HFFc6 (cell line): ENCODE measurements at regions not wholly inside any gene's neighbourhood (a gene's known extent, or its start where the extent isn't known, plus 50 kb on each side); places are given as distances from the start of the nearest gene placed in this dataset. TPM values are rescaled to one million over a fixed set of nuclear protein-coding genes. Genes with fewer than 3 reads are reported as not detected.

Source experiments
- DNase-seq: peaks from one replicate; pipeline ENCODE4 v3.0.0-alpha.2; 2018
- H3K27ac Mint-ChIP-seq: 2 replicates; pipeline ENCODE4 v1.8.0; 2020; ENCODE audit warnings: mild to moderate bottlenecking, mixed read lengths
- H3K27me3 Mint-ChIP-seq: 2 replicates; pipeline ENCODE4 v1.8.0; 2021; ENCODE audit warnings: mild to moderate bottlenecking, moderate library complexity, mixed read lengths; ENCODE audit not compliant: insufficient read depth
- H3K36me3 Mint-ChIP-seq: 2 replicates; pipeline ENCODE4 v1.8.0; 2021; ENCODE audit warnings: low read depth, mixed read lengths
- H3K4me1 Mint-ChIP-seq: 2 replicates; pipeline ENCODE4 v1.8.0; 2020; ENCODE audit warnings: low read depth, mixed read lengths
- H3K4me3 Mint-ChIP-seq: 2 replicates; pipeline ENCODE4 v1.8.0; 2020; ENCODE audit warnings: mild to moderate bottlenecking, moderate library complexity, mixed read lengths
- H3K9me3 Mint-ChIP-seq: 2 replicates; pipeline ENCODE4 v1.8.0; 2020; ENCODE audit warnings: mild to moderate bottlenecking, mixed read lengths
- CTCF ChIP-seq: fragments of 200-600 bp; sonication (generic); IDR thresholded peaks from 2 replicates; pipeline ENCODE4 v1.5.0; 2021; ENCODE audit warnings: antibody characterized with exemption, mild to moderate bottlenecking
- microRNA-seq: library from miRNA; unstranded; fragments of <30 nt; microRNA quantifications from one replicate; pipeline ENCODE4, GENCODE V29; 2019

- DNase-seq = no peak
- Mint-ChIP-seq H3K27me3 (peaks cover 14% of the 10 kb centered on the region), H3K36me3 (no peaks in the 10 kb centered on the region), H3K4me3 (no peak overlapping the region), H3K9me3 (no peaks in the 10 kb centered on the region), H3K27ac (no peak overlapping the region), H3K4me1 (no peaks in the 10 kb centered on the region; the same call in 1 of the 2 replicates)
- TF ChIP-seq CTCF = no peak
Measured at GRCh38 chr9:88936132-88936531, 55.1 kb upstream of the S1PR3 start.

- no peak for DNase-seq
- no peak for TF ChIP-seq CTCF
- H3K27ac Mint-ChIP-seq = no peak overlapping the region
Measured at GRCh38 chr9:88936668-88937067, 54.6 kb upstream of the S1PR3 start.

GRCh38 chr9:88937248-88937647 is 54.0 kb upstream of the S1PR3 start:
- Mint-ChIP-seq H3K9me3 (no peaks in the 10 kb centered on the region), H3K27ac (no peak overlapping the region), H3K4me1 (no peaks in the 10 kb centered on the region; the same call in 1 of the 2 replicates), H3K4me3 (no peak overlapping the region), H3K27me3 (peaks cover 14% of the 10 kb centered on the region), H3K36me3 (no peaks in the 10 kb centered on the region)
- TF ChIP-seq CTCF = no peak
- DNase-seq = no peak

More at GRCh38 chr9:88936668-88937067, 54.6 kb upstream of the S1PR3 start:
- H3K4me1 Mint-ChIP-seq = no peaks in the 10 kb centered on the region; the same call in 1 of the 2 replicates
- no peak overlapping the region for H3K4me3 Mint-ChIP-seq
- H3K27me3 Mint-ChIP-seq = peaks cover 14% of the 10 kb centered on the region
- no peaks in the 10 kb centered on the region for H3K9me3 Mint-ChIP-seq
- no peaks in the 10 kb centered on the region for H3K36me3 Mint-ChIP-seq

- Mint-ChIP-seq H3K4me1 (no peaks in the 10 kb centered on the region; the same call in 1 of the 2 replicates), H3K27me3 (peaks cover 11% of the 10 kb centered on the region; the same call in 1 of the 2 replicates)
Measured at GRCh38 chr9:88938189-88938588, 53.1 kb upstream of the S1PR3 start.

More at GRCh38 chr9:88938189-88938588, 53.1 kb upstream of the S1PR3 start:
- Mint-ChIP-seq H3K36me3 (no peaks in the 10 kb centered on the region), H3K4me3 (no peak overlapping the region), H3K27ac (no peak overlapping the region), H3K9me3 (no peaks in the 10 kb centered on the region)
- no peak for DNase-seq
- TF ChIP-seq CTCF = no peak

Small RNAs in the stretch of these regions (microRNA-seq; reads per million reads assigned to microRNA genes)
- not detected for gene MIR4289
